Medulla oblongata (tissue), 1 donor: ENCODE measurements at regions not wholly inside any gene's neighbourhood (a gene's known extent, or its start where the extent isn't known, plus 50 kb on each side); places are given as distances from the start of the nearest gene placed in this dataset.

ENCODE experiments used
- DNase-seq: peaks from one replicate; pipeline ENCODE4 v3.0.0-alpha.2; 2015; ENCODE audit errors: extremely low spot score

- DNase-seq, result no peak
Measured at GRCh38 chr4:129415004-129415403, 319.1 kb downstream of the C4orf33 start.

- no peak for DNase-seq
Measured at GRCh38 chr4:129420637-129421036, 324.7 kb downstream of the C4orf33 start.

DNA sequence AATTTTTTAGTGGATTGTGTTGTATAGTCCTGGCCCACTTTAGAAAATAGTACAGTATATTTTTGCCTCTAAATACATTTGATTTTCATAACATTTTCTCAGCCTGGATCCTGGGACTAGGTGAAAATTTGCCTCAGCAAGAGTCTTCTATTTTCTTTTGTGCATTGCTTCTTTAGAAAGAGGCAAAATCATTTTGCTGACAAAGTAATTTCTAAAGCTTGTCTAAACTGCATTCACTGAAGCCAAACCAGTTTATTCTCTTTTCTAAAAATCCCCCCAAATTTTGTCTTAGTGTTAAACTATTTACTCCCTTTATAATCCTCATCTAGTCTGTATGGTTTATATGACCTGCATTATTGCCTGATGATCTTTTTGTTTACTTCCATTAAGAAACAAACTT, 326.3 kb downstream of the C4orf33 start:
- DNase-seq, result no peak

- DNase-seq, result no peak
Measured at GRCh38 chr4:129428454-129428853, 332.5 kb downstream of the C4orf33 start.

DNA sequence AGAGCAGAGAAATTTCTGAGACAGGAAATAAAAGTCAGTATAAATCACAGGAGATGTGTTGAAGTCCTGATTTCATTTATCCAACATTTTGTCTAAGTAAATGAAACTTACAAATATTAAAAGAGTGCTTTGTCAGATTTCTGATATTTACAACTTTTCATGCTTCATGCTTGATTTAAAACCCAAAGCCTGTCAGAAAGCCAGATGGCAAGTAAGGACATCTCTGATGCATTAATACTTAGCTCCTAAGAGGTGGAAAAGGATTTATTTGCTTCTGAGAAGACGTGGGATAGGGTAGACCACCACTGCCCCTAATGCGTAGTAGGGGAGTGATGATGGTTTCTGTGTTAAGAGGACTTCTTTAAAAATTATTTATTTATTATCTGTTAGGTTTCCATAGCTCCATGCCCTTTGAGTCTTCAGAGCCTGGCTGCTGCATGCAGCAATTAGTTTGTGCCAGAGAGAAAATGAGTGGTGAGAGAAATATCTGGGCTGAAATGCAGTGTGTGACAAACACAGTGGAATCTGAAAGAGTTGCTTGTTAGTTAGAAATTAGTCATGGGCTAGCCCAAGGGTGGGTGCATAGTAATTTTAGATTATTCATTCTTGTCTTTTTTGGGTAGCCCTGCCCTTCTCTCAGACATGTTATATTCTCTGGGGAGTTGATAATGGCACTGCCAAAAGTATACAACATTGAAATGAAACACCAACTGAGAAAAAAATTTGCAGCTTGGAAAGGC, 333.8 kb downstream of the C4orf33 start:
- DNase-seq, result no peak

DNA sequence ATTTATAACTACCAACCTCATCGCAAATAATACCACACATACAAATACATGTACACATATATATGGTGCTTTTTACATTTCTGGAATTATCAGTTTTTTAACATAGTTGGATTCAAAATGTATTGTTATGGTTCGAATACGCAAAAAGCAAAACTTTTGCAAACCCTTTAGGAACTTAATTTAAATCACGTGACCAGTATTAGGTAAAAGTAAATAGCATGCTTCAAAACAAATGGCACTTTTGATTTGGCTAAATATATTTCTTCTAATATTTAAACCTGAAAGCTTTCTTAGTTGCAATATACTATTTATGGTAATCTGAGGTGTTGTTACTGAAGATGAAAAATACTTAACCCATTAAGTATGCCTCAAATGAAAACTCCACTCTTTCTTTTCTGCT, 341.4 kb downstream of the C4orf33 start:
- DNase-seq, result no peak

DNA sequence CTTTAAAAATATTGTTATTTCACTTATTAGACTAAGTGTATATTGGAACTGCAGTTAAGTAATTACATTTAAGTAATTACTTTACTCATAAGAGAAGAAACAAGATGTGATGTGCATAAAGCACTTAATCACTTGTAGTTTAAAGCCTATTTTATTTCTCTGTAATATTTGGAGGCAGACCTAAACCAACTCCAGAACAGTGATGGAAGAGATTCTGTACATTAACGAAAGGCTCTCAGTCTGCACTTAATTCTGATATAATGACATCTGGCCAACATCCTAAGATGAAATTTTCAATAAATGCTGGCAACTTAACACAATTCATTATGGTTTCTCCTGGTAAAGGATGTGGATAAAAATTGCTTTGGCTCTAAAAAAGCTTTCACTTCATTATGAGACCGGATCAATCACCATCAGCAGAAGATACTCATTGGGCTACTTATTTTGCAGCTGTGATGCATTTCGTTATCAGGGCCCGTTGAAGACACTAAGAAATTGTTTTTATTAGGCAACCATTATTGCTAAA, 342.6 kb downstream of the C4orf33 start:
- DNase-seq, result no peak

DNA sequence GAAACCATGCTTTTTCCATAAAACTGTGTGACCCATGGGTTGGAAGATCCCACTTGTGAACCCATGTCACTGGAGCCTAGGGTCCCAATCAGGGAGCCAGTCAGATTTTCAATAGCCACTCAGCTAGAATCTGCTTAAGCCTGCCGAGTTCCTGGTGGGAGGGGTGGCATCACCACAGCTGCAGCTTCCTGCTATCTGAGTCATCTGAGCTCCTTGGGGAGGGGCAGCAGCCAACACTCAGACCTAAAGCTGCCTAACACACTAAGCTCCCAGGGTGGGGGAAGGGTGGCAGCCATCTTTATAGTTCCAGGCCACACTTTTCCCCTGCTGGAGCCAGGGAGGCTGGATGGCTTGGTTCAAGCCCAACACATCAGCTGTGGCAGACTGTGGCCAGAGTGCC, 350.1 kb downstream of the C4orf33 start:
- no peak for DNase-seq

DNA sequence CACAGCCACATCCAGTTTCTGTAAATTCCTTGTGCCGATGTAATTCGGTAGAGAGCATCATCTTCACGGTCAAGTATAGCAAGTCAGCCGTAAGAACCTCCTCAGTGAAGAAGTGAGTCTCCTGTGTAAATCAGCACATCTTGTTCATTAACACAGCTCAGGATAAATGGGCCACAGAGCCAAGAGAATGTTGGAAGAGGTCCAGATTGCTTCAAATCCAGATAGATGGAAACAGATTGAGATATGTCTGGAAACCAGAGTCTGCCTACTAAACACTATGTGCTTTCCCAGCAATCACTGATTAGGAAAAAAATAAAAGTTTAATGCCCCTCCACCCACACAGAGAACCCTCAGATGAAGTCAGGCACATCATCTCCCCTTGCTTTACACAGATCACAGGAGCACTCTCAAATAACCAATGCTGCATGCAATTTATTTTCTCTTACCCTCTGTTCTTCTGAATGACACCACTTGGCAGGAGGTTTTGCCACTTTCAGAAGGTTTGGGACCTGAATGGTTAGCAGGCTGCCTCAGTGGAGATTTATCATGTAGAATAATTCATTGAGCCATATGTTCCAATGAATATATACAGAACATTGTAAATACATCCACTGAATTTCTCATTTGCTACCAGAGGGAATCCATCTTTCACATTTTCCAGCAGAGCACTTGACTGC, 357.7 kb downstream of the C4orf33 start:
- no peak for DNase-seq

DNA sequence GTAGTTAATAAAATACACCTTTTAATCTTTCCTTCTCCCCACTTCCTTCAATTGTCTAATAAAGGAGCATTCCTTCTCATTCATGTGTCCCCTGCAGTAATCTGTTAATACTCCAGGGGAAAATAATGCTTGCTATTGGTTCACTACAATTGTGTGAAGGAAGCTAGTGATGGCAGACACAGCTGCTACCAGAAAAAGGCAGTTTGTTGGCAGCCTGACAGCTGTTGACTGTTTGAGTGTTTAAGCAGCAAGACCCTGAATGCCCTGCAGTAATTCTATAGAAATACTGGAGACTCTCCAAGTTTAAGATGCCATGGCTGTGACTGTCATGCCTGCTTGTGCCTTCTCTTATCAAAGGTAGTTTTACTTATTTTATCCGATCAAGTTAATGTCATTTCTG, 359.5 kb downstream of the C4orf33 start:
- DNase-seq, result no peak

DNA sequence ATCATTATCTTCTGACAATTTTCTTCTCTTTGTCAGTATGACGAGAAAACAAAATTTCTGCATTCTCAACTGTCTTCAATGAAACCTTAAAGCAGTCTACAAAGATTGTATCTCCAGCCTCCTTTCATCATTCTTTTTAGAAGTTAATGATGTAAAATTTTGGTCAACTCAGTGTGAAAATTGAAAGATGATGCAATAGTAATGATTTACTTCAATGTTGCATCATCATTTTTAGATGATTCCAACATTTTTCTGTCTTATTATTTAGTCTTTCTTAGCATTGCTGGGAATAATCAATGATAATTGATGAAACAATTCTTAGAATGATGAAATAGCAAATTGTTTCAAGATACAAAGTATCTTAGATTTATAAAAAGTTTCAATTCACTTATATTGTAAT, 372.7 kb downstream of the C4orf33 start:
- DNase-seq, result no peak

- DNase-seq, result no peak
Measured at GRCh38 chr4:129474698-129475097, 378.7 kb downstream of the C4orf33 start.

GRCh38 chr4:129481107-129481506, 385.2 kb downstream of the C4orf33 start:
- no peak for DNase-seq

DNA sequence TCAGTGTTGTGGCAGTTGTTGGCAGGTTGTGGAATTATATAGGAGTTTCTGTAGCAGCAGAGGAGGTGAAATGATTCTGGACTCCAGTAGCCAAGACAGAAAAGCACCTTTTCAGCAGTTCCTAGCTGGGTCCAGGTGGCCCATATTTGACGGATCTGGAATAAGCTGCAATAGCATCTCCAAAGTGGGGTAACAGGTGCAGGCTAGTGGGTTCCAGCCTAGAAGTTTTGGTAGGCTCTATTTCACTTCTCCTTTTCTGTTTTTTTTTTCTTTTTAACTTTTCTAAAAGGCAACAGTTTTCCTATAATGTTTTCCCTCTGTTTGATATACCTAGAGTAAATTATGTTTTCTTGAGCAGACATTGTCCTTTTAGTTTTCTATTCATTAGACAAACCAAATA, 392.5 kb downstream of the C4orf33 start:
- no peak for DNase-seq

GRCh38 chr4:129490516-129490915, 394.6 kb downstream of the C4orf33 start:
- no peak for DNase-seq

- DNase-seq, result no peak
Measured at GRCh38 chr4:129498626-129499025, 402.7 kb downstream of the C4orf33 start.

- DNase-seq, result no peak
Measured at GRCh38 chr4:129514852-129515251, 418.9 kb downstream of the C4orf33 start.

- DNase-seq, result no peak
Measured at GRCh38 chr4:129515356-129515755, 419.4 kb downstream of the C4orf33 start.

- no peak for DNase-seq
Measured at GRCh38 chr4:129526812-129527211, 430.9 kb downstream of the C4orf33 start.

- DNase-seq, result no peak
Measured at GRCh38 chr4:129531253-129531652, 435.3 kb downstream of the C4orf33 start.

- no peak for DNase-seq
Measured at GRCh38 chr4:129532573-129532972, 436.6 kb downstream of the C4orf33 start.

- DNase-seq, result no peak
Measured at GRCh38 chr4:129543299-129543698, 447.3 kb downstream of the C4orf33 start.

- no peak for DNase-seq
Measured at GRCh38 chr4:129545599-129546278, 449.8 kb downstream of the C4orf33 start.
